HG03045 (cell line): ENCODE measurements at regions not wholly inside any gene's neighbourhood (a gene's known extent, or its start where the extent isn't known, plus 50 kb on each side); places are given as distances from the start of the nearest gene placed in this dataset.

Experiments
- ATAC-seq: cut with Tn5 transposase; IDR thresholded peaks from one replicate; pipeline ENCODE4 v1.9.1; 2021; ENCODE audit warnings: mild to moderate bottlenecking, moderate library complexity; ENCODE audit not compliant: unreplicated experiment

DNA sequence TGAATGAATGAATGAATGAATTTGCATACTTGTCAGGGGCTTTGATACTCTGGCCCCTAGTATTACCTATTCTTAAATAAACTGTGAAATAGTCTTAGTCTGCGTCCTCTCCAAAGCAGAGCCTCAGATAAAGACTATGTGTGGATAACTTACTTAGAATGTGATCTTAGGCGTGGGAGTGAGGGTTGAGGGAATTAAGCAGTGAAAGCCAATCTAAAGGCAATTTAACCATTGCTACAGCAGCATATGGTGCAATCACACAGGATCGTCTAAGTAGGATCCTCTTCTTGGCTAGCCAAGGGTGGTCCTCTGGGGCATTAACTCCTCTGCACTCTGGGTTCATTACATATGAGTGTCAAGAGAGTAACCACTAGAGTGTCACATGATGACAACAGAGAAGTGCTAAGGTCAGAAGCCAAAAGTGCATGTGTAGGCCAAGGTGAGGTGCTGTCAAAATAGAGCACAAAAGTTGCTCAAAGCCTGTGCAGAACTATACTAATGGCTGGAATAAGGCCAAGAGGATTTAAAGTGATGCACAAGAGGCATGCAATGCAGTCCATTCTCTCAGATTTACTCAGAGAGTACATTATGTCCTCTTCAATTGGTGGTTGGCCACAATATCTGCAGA is 274.4 kb upstream of the SEMA6A start:
- ATAC-seq = no peak

- ATAC-seq = no peak
Observed at GRCh38 chr5:116847960-116848359, 273.3 kb upstream of the SEMA6A start.

- no peak for ATAC-seq
Observed at GRCh38 chr5:116844015-116844414, 269.4 kb upstream of the SEMA6A start.

GRCh38 chr5:116842514-116842961 is 267.9 kb upstream of the SEMA6A start:
- no peak for ATAC-seq

- no peak for ATAC-seq
Observed at GRCh38 chr5:116841734-116842133, 267.1 kb upstream of the SEMA6A start.

GRCh38 chr5:116838011-116838536 is 263.5 kb upstream of the SEMA6A start:
- no peak for ATAC-seq

- ATAC-seq = no peak
Observed at GRCh38 chr5:116834796-116835515, 260.3 kb upstream of the SEMA6A start.

DNA sequence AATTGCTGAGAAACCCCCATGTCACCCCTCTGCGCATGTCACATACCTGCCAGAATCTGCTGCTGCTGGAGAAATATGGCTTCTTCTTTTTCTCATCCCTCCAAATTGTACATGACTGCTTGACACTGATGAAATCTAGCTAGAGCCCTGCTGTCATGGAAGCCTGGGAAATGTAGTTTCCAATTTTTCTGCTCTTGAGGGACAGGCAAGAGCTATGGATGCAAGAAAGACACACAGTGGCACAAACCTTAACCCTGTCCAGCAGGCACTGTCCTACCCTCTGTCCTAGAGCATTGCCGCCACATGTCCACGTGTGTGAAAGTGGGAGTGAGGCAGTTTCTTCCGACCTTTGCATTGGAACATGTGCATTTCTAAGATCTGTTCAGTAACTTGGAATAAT is 255.5 kb upstream of the SEMA6A start:
- no peak for ATAC-seq

GRCh38 chr5:116827078-116827477 is 252.5 kb upstream of the SEMA6A start:
- no peak for ATAC-seq

GRCh38 chr5:116825486-116825885 is 250.9 kb upstream of the SEMA6A start:
- no peak for ATAC-seq

GRCh38 chr5:116824751-116825438 is 250.3 kb upstream of the SEMA6A start:
- ATAC-seq = no peak

DNA sequence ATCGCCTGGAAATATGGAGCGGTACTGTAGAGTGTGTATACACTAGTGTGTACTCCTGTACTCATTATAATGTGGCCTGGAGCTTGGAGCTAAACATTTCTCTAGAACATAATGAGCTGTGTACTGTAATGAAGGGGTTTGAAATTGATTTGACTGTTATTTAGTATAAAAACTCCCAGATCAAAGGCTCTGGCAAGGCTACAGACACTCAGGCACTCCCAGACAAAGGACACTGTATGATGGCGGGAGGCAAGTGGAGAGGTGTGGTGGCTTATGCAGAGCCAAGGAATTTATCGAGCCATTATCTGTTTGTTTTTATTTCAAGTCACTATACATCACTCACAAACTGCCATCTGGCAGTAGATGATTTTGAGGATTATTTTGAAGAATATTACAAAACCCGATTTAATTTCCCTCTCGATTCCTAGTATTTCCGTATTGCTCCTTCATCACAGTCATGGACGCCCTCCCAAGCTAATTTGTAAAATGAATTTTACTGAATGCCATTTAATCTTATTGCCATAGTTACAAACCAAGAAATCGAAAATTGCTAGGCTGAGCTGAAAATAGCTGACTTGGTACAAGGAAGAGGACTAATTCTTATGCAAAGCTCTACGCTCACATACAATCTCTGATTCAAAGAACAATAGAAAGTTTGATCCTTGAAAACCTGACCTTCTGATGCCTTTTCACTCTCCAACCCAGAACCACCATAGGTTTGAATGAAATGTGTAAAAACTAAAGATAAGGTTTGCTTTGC is 240.2 kb upstream of the SEMA6A start:
- ATAC-seq = no peak

GRCh38 chr5:116813906-116814305 is 239.3 kb upstream of the SEMA6A start:
- no peak for ATAC-seq

DNA sequence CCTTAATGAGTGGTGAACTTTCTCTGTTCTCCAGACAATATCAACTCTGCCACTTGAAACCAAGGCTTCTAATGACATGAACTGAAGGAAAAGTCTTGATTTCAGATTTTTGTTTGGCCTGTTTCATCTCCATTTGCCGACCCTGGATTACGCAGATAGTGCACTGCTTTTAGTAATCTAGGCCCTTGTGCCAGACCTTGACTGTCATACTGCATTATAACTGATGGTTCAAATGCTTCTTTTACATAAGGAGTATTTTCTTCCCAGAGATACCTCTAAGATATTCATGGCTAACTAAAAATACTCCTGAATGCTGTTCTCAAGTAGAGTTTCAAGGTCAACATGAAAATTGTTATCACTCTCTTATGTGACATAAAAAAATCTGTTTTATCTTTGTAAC is 238.7 kb upstream of the SEMA6A start:
- ATAC-seq = no peak

DNA sequence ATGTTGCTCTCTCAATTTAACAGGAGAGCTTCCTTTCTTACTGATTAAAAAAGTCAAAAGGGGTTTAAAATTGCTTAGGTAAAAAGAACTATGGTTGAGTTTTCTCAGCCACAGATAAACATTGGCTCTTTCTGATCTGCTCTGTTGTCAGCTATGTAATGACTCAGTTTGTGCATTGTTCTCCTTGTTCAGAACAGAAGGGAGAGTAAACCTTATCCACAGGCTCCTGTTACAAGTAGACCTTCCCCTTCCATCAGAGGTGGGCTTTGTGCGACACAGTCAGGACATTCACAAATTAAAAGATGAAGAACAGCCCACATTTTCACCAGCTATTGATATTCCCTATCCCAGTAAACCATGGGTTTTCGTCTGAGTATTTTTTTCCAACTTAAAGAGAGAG is 236.3 kb upstream of the SEMA6A start:
- no peak for ATAC-seq

GRCh38 chr5:116806836-116807235 is 232.2 kb upstream of the SEMA6A start:
- no peak for ATAC-seq

DNA sequence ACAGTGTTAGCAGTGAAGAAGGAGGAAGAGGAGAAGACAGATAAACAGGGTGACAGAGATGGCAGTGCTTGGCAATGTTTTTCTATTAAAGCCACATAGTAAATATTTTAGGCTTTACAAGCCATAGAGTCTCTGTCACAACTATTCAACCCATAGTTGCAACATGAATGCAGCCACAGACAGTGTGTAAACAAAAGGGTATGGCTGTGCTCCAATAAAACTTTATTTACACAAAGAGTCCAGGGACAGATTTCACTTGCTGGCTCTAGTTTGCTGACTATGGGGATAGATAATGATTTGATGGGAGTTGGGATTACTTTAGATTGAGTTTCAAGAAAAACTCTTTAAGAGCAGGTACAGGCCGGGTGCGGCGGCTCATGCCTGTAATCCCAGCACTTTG is 224.8 kb upstream of the SEMA6A start:
- no peak for ATAC-seq

DNA sequence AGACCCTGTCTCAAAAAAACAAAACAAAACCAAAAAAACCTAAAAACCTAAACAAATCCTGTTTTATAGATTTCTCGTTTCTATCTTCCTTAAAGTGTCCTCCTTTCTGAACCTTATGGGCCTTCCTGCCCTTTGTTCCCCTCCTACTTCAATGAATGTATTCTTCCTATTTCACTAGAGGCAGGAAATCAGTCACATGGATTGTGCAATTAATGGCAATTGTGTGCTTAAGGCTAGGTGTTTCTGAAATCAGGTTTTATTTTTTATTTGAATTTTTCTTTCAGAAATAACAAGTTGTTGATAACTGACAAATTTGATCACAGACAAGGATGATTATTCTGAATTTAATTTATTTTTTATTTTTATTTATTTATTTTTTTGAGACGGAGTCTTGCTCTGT is 220.6 kb upstream of the SEMA6A start:
- ATAC-seq = no peak

DNA sequence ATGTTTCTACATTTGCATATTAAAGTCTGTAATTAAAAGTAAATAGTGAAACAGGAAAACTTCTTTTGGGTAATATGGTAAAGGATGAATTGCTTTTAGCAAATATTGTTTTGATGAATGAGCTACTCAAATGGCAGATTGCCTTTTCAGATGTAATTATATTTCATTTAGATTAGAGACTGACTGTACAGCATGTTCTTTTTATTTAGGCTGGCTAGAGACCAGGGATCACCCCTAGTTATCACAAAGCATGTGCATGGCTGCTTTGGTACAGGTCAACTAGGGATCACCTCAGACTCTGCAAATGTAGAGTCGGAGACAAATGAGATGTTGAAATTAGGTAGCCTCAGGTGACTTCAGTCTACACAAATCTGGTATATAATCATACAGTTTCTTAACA is 214.9 kb upstream of the SEMA6A start:
- no peak for ATAC-seq

GRCh38 chr5:116788851-116789403 is 214.3 kb upstream of the SEMA6A start:
- ATAC-seq = no peak

GRCh38 chr5:116787570-116787969 is 212.9 kb upstream of the SEMA6A start:
- no peak for ATAC-seq
